RPMI8226 (cell line): ENCODE measurements at regions not wholly inside any gene's neighbourhood (a gene's known extent, or its start where the extent isn't known, plus 50 kb on each side); places are given as distances from the start of the nearest gene placed in this dataset.

Experiments used
- DNase-seq: peaks from one replicate; pipeline ENCODE4 v3.0.0-alpha.2; 2015

DNA sequence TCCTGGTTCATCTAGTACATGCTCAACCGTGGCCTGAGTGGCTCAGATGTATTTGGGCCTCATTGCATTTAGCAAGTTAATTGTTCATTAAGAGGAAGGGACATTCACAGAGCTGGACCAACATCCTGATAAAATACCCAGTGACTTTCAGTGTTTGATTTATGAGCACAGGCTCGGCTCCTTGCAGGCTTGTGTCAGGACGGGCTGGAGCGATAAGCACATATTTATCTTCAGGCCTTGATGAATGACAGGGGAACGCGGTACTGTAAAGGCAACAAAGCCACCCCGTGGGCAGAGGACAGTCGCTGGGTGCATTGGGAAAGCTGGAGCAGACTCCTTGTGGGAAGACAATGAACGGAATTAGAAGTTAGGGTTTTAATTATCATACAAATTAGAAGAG lies 548.6 kb upstream of the HS6ST1 start:
- DNase-seq: no peak

DNA sequence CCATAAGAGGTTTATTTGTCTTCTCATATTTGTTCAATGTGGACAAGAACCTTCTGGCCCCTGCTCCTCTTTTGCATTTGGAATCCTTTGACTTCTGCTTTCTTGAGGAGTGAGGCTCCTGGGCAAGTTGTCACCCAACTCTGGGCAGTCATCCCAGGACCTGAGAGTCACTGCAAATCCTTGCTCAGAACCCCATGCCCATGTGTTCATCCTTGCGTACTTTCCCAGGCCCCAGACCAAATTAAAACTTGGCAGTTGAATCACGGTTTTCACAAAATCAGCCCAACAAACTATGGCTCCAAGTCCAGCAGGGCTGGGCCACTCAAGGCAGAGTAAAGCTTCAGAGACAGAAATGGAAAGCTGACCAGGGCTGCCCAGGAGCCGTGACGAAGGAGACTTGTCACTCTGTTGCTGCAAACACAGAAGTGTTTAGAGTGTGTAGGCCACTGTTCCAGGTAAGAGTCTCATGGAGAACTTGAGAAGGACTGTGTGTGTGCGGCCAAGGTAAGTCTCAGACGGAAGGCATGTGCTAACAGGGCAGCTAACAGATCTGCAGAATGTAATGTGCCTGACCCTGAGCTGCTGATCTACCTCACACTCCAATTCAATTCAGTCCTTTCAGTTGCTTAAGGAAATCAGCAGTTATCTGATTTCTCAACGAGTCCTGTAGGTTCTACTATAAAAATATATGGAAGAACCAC lies 549.4 kb upstream of the HS6ST1 start:
- DNase-seq: no peak

DNA sequence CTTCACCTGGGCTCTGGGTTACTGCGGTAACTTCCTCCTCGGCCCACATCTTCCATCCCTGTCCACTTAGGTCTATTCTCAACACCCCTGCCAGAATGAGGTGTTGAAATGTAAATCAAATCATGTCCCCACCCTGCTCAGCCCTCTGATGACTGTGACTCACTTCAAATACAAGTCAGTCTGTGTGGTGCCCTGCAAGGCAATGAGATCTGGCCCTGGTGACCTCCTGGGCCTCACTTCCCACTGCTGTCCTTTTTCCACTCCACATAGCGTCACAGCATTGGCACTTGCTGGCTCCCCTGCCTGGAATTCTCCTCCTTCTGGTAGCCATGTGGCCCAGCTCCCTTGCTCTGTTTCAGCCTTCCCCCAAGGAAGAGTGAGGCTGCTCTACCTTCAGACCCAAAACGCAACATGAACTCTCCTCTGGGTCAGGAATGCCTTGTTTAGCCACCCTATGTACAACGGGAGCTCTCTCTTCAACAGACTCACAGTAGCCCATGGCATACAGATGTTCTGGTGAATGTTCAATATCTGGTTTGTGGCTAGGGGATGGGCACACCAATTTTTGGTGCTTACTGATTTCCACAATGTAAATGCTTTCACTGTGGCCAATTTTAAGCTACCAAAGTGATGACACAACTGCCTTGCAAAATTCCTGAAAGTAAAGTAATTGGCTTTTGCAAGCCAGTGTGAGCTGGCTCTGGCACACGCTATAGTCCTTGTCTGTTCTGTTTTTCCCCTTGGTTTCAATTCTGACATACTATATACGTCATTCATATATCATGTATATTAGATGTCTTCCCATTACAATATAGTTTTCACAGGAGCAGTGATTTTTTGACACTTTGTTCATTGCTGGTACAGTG lies 550.3 kb upstream of the HS6ST1 start:
- DNase-seq: no peak

DNA sequence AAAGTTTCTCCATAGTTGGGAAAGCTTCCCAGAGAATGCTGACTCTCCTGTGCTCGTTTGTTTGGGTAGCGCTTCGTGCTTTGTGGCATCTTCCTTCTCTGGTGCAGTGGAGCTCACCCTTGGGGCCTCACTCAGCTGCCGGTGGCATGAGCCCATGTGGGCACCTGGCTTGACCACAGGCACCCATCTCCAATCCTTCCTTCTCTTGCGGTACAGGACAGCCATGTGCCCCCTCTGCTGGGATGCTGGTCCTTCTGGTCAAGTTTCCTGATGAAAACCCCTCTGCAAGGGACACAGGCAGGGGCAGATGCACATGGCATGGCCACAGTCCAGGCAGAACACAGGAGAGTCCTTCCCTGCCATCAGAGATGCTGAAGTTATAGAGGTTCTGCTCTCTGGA lies 555.9 kb upstream of the HS6ST1 start:
- DNase-seq: no peak

DNA sequence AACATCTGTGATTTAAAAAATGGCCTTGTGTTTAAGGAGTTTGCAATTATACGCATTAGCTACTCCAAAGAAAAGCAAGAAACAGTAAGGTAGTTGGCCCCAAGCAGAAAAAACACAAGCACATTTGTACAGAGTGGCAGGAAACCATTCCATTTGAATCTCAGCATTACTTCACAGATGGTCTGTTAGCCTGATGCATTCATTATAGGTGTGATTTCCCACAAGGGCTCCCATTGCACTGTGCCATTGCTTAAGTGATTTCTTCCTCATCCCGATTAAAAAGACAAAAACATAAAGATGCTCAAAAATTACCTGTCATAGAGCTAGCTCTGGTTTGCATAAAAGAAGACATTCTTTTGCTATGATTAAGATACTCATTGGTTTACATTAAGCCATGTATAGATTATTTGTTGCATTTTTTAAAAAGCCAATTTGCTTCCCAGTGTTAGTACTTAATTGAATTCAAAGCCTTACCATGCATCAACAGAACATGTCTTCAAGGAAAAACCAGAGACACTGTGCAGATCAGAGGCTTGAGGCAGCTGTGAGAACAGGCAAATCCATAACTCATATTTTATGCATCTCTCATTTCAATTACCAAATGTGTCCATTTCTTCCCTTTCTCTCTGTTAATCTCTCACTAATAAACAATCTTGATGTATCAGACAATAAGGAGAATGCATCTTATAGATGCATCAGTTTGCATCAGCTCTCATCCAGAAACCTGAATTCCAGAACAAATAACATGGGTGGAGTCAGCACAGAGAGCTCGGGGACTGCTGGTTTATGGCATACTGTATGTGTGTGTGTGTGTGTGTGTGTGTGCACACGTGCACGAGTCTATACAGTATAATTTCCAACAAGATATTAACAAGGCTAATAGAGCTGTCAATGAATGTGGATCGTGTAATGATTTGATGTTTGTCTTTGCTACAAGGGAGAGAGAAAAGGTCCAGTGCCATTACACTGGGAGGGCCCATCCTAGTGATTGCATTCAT lies 558.6 kb upstream of the HS6ST1 start:
- DNase-seq: no peak

DNA sequence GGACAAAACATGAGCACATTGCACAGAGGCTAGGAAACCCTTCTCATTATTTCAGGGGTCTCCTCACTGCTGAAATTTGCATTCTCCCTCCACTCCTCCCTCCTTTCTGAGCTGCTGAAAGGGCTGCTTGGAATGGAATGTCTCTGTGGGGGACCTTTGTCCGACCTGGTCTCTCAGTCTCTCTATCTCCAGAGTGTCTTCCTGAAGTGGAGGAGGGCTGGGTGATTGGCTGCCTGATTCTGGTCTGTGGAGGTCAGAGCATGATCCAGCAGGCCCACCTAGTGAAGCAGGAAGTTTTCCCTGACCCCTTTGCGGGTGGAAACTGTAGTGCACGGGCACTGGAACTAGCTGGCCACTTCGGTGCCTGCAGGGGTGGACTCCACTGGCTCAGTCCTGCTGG lies 560.5 kb upstream of the HS6ST1 start:
- DNase-seq: no peak

DNA sequence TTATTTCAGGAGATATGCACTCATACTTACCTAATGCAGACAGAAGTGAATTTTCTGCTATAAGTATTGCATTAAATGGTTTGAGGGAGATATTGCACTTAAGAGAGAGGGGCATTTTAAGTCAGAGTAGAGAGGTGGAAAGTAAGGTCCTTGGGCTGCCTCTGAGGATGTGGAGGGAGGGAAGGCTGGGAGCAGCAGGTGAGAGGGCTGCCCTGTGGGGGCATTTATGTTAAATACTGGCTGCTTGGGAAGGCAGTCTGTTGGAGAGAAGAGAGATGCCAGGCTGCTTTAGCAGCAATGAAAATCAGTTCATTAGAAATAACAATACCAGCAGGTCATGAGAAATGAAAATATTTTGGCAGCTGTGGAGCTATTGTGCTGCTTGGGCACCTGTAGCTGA lies 576.2 kb upstream of the HS6ST1 start:
- DNase-seq: no peak

DNA sequence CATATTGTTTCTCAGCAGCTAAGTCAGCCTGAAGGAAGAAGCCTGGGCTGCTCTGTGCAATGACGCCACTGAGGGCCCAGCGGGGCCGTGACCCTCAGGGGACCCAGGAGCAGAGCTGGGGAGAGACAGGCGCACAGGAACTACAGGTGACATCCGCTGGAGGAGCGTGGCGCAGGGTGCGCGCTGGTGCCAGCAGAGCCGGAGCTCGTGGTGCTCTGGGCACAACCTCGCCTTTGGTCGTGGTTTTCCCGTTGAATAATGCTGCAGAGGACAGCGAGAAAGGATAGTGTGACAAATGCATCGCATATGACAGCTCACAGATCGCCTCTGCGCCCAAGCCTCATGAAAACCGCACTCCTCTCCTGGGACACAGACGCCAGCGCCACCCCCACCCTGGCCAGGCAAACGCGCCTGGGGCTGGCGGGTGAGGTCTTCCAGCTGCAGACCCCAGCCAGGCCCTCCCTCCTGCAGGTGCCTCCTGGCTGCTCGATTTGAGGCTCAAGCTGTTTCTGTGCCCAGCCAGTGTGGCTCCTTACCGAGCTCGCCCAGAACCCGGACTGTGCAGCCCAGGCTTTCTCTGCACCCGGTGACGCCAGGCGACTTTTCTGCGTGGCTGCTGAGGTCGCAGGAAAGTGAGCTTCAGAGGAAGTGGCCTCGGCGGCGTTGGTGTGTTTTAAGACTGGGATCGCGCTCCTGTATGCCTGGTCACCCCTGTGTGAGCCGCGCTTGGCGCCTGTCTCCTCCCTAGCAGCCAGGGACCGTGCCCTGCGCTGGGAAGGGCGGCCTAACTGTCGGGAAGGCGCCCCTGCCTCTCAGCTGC lies 583.1 kb upstream of the HS6ST1 start:
- peak; percentile 32 for DNase-seq

DNA sequence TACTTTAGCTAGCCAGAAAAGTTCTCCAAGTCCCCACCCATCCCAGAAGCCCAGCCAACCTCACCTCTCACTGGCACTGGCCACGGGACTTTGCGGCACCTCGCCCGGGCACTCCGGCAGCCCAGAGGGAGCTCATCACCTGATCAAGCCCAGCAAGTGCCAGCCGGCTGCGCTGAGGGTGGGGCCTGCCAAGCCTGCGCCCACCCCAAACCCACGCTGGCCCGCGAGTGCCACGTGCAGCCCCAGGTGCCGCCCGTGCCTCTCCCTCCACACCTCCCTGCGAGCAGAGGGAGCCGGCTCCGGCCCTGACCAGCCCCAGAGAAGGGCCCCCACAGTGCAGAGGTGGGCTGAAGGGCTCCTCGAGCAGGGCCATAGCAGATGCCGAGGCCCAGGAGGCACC lies 585.0 kb upstream of the HS6ST1 start:
- no peak for DNase-seq

DNA sequence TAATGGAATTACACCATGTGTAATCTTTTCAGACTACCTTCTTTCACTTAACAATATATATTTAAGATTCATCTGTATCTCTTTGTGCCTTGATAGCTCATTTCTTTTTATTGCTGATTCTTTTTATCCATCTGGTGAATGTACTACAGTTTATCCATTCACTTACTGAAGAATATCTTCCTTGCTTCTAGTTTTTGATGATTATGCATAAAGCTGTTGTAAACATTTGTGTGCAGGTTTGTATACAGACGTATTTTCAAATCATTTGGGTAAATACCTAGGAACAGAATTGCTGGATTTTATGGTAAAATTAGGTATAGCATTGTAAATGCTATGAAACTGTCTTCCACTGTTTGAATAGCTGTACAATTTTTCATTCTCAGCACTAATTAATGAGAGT lies 592.6 kb upstream of the HS6ST1 start:
- DNase-seq: no peak

DNA sequence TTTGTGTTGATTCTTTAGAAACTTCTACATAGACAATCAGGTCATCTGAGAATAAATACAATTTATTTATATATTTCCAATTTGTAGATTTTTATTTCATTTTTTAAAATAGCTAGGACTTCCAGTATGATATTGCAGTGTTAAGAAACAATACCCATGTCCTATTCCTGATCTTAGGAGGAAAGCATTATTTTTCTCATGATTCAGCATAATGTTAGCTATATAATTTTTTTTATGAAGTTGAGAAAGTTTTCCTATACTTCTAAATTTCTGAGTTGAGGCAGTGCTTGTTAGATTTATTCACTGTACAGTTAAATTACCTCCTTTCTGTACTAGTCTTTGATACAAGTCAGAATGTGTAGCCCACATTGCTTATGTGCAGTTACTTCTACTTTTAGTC lies 595.7 kb upstream of the HS6ST1 start:
- DNase-seq: no peak

DNA sequence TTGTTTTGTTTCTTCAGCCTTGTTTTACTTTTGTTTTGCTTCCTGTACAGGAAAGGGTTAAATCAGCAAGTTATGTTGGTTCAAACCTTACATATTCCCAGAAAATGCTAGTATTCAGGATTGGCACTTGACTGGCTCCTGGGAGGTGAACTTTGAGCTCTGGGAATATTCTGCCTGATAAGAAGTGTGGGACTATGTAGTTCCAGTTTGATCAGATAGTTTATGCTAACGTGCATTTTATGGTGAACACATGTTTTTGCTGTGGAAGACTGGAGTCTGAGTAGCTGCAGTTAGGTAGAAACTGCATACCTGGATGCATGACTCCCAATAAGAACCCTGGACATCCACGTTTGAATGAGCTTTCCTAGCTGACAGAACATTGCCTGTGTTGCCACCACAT lies 603.1 kb upstream of the HS6ST1 start:
- no peak for DNase-seq

DNA sequence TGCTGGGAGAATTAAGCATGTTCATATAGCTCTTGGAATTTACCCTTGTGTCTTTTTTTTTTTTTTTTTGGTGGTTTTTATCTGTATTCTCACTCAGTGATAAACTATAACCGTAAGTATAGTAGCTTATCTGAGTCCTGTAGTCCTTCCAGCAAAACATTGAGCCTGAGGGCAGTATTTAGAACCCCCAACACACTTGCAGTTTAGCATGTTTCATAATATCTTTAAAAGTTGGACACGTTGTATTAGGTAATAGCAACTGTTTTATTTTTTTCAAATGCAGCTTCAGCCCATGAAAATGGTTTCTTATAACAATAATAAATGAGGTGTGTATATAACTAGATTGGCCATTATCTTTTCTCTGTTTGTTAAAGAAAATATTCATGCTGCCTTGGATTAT lies 603.5 kb upstream of the HS6ST1 start:
- no peak for DNase-seq

DNA sequence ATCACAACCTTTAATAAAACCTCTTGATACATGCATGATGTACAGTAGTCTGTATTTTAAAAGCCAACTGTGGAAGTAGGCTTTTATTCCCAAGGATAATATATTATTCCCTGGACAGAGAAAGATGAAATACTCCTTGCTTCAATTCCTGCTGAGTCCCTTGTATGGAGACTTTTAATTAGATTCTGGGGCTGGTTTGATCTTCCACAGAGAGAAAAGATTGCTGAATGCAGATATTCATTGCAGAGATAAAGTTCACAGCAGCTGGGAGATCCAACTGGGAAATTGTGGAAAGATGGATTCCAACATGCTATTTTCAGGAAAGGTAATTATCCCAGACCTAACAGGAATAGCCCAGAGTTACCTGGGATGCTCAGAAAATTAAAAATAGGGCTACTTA lies 607.0 kb upstream of the HS6ST1 start:
- no peak for DNase-seq

DNA sequence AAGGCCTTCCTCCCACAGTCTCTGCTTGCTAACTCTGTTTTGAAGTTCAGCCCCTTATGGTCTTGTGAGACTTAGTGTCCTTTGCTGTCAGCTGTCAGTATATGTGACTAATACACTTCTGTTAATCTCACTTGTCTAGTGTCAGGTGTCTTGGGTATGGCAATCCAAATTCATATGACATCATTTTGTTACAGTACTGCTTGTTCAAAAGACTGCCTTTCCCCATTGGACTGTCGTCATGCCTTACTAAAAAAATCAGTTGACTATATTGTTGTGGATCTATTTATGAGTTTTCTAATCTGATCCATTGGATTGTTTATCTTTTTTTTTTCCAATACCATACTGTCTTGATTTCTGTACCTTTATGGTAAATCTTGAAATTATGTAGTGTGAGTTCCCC lies 611.4 kb upstream of the HS6ST1 start:
- no peak for DNase-seq

DNA sequence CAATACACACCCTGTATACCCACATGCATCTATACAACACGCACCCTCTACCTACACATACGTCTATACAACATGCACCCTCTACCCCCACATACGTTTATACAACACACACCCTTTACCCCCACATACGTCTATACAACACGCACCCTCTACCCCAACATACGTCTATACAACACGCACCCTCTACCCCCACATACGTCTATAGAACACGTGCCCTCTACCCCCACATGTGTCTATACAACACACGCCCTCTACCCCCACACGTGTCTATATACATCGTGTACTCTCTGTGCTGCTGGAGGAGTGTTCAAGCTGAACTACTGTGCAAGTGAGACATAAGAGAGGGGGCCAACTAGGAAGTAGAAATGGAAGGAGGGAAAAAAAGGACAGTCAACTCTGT lies 621.7 kb upstream of the HS6ST1 start:
- DNase-seq: no peak

DNA sequence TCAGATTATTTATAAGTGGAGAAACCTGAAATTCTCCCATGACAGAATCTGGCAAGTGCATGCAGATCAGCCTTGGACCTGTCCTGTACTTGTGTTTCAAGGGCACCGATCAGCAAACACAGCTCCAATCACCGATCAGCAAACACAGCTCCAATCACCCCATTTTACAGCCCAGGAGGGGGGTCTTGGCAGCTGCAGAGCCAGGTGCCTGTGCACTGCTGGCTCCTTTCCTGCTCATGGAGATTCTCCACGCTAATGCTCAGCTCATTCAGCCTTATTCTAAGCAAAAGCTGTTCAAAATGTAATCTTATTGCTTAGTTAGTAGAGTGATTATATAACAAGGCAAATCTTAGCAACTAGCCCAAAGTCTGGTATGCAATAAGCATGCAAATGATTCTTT lies 623.1 kb upstream of the HS6ST1 start:
- DNase-seq: no peak

DNA sequence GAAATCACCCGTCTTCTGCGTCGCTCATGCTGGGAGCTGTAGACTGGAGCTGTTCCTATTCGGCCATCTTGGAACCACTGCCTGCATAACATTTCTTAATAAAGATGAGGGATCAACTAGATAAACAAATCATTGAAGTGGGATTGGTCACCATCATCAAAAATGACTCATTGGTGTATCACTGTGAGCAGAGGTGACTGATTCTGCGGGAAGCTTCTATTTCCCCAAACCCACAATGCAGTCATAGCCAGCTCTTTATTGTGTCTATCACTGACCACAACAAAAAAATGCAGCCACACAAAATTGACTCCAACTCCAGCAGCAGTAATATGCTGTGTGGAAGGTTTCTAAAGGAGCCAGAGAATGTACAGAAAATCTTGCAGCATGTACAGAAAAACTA lies 630.7 kb upstream of the HS6ST1 start:
- no peak for DNase-seq

DNA sequence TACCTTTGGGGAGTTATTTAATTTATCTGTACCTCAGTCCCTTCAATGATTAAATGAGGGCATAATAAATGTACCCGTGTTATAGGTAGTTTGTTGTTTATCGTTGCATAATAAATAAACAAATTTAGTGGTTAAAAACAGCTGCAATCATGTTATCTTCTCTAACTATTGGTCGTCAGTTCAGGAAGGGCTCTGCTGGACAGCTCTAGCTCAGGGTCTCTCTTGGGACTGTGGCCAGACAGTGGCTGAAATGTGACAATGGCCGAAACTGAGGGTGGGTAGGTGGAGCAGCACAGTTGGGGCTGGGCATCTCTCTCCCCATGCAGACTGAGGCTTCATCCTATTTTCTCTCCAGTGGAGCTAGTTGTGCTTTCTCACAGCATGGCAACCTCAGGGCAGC lies 632.1 kb upstream of the HS6ST1 start:
- no peak for DNase-seq

DNA sequence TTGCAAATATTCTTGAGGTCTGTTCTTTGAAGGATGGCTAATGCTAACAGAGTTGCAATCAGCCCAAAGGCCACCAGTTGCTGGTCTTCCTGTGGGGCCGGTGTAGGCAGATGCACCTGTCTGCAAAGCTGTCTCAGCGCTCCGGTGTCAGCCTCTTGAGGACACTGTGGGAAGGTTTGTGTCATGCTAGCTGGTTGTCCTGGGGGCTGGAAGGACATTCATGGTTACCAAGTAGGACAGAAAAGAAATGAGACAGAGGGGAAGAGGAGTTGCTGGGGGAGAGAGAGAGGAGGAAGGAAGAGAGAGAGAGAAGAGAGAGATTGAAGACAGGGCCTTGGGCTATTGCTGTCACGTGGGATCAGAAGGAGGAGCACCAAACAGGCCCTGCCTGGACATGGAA lies 639.6 kb upstream of the HS6ST1 start:
- DNase-seq: no peak

DNA sequence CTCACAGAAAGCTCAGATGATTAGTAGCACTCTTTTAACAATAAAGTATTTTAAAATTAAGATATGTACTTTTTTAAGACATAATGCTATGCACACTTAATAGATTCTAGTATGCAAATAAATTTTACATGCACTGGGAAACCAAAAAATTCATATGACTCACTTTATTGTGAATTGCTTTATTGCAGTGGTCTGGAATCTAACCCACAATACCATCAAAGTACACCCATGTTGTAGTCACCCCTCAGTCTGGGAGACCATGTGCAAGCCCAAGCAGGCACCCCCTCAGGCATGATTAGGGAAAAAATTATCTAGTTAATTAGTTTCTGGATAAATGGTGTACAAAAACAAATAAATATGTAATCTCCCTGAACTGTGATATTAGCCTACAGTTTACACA lies 649.0 kb upstream of the HS6ST1 start:
- no peak for DNase-seq

DNA sequence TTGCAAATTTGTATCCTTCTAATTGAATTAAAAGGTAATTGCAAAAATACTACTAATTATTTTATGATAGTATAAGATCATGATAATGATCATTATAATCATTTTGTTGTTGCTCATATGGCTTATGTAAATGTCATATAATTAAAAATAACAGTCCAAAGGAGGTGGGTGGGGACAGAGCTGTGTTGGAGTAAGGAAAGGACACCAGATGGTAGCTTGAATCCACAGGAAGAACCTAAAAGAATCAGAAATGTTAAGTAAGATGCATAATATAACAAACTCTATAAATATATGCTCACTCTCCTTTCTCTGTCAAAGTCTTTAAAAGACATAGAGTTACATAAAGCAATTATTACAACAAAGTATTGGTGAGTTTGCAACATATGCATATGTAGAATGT lies 650.7 kb upstream of the HS6ST1 start:
- DNase-seq: no peak
